Inflammatory macrophage treated with lipopolysaccharide for 1 hour (primary cell): ENCODE measurements at regions not wholly inside any gene's neighbourhood (a gene's known extent, or its start where the extent isn't known, plus 50 kb on each side); places are given as distances from the start of the nearest gene placed in this dataset.

Source experiments
- DNase-seq, 2 donors: peaks; one replicate each; pipeline ENCODE4 v3.0.0-alpha.2; 2020 to 2022

DNA sequence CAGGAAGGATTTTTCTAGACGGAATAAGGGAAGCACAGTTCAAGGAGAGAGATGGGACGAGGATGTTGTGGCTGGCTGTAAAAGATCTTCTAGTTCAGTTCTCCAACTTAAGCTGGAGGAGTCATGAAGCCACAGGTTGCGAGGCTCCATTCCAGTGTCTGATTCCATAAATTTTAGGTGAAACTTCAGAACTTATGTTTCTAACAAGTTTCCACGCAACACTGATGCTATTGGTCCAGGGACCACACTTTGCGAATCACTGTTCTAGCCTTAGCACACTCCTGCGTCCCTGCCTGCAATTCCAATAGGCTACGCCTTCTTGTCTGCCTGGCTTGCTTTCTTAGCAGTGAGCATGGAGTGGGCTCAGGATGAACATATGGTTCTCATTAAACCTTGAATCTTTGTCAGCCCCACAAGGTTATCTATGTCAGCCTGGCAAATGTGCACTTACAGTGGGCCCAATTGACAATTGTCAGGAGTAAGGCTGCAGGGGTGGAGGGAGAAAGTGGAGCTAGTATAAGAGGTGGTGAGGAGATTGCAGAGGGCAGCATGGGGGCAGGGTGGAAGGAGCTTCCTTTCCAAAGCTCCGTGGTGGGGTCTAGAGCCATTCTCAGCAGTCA, 438.1 kb upstream of the ST6GAL2 start:
- no peak for DNase-seq

DNA sequence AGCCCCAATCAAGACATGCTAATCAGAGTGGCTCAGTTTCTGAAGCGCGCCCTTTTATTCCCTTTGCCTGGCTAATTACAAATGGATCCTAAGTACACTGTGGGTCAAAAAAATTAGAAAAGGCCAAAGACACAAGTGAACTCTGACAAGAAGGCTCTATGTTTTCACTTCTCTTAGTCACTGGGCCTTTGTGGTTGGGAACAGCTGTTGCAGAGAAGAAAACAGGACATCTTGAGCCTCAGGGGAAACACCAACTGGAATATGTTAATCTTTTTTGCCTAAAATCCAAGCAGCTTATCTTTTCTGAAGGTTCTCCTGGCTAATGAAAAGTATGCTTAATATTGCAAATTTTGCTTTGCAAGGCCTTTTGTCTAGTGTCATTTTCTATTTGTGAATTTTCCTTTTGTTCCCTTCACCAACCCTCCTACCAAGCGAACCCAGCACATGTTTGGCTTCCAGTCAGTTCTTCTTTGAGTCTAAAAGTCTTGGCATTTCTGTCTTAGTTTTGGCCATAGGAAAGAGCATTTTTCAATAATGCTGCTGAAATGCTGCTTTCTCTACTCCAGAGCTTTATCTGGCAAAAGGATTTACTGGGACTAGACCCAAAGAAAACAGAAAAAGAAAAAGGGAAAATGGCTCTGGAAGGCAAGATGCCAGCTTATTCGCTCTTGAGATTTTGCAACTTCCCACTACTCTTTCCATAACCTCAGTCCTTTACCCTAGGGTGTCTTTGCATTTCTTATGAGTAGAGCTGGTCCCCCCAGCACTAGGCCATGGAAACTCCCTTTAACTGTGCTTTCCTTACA, 440.2 kb upstream of the ST6GAL2 start:
- DNase-seq = no peak

DNA sequence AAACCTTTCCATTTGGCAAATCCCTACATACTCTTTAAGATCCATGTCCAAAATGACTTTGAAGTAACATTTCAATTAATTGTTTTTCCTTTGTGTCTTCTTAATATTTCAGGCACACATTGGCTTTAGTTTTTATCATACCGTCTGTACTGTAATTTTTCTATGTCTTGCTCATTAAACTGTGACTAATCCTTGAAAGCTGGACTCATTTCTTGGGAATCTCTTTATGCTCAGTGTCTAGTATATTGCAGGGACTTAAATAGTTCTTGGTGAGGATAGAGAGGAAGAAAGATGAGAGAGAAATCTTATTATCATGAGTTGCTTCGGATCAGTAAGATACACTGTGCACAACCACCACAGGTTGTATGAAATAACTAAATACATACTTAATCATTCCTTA, 448.3 kb upstream of the ST6GAL2 start:
- DNase-seq = no peak

DNA sequence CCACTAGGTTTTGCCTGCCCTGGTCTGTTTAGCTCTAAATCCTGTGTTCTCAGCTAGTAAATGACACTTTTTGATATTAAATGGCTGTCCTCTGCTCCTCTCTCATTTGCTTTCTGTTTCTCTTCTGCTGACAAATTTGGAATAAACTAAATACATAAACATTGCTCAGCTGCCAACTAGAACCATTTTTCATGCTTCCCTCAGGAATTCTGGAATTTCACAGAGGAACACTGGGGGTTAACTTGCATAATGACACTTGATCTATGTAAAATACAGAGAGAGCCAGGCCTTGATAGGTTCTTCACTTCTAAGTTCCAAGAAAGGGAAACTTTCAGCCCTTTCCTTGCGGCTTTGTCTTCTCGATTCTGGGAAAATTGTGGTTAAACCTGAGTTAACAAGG, 450.6 kb upstream of the ST6GAL2 start:
- no peak for DNase-seq

DNA sequence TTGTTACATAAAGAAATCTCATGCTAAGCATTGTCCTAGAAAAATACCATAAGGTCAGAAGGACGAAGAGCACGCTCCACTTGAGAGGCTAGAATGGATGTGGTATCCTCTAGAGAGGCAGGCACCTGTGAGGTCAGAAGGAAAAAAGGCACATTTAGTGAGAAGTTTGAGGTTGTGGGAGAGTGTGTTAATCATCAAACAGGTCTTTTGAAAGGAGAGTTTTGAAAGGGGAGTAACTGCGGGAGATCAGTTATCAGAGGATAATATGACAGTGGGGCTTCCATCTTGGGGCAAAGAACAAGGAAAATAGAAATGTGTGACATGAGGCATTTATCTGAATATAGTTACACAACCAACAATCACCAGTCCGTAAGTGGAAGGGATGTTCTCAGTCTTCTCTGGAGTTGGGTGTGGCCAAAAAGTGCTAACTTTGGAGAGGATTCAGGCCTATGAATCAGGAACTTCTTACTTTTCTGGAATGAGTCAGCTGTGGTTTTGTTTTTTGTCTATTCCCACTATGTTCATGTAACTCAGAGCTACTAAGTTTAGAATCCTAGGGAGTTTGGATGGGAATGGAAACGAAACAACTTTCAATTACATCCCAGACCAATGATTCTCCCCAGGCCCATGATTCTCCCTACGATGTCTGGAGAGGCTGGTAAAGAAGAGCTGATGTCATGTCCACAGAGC, 451.4 kb upstream of the ST6GAL2 start:
- no peak for DNase-seq

DNA sequence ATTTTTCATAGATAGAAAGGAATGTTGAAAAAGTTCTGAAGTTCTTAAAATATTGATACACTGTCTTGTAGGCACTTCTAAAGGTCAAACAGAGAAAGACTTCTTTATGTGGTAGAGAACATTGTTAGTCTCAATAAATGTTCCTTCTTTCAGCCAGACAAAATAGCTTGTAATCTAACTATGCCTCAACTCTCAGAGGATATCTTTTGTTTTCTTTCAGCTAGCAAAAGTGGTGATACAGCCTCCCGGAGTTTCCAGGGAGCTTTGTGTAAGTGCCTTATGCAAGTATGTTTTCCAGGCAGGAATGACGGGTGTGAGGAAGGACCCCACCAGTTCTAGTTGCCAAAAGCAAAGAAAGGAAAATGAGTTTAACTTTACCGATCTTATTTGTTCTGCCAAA, 452.1 kb upstream of the ST6GAL2 start:
- no peak for DNase-seq

DNA sequence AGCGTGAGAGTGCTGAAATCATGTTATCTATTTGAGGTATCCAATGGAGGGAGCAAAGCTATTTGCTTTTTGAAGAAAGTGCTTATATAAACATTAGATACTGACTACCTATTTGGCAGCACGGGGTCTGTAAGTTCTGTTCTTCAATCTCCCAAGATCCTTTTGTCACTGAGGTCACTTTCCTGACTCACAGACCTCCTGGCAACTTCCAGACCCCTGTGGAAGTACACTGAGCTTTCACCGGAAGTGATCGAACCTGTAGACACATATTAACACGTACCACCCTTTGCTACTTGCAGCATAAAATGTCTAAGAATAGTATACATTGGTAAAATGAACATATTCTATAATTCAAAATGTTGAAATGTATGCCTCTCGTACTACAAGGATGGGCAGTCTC, 452.6 kb upstream of the ST6GAL2 start:
- no peak for DNase-seq

DNA sequence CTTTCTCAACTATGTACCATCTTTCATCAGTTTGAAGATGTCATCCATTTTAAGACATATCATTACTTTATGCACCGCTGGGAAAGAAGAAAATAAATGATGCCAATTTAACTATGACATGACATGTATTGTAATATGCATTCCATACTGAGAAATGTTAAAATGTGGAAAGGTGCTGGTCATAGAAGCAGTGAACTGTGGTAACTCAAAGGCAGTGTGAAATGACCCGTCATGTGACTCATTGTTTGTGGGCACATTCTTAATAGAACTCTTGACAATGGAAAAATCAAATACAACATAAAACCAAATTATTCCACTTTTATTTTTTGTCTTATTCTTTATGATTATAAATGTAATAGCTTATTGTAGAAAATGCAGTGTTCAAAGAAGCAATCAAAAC, 455.0 kb upstream of the ST6GAL2 start:
- DNase-seq = no peak

DNA sequence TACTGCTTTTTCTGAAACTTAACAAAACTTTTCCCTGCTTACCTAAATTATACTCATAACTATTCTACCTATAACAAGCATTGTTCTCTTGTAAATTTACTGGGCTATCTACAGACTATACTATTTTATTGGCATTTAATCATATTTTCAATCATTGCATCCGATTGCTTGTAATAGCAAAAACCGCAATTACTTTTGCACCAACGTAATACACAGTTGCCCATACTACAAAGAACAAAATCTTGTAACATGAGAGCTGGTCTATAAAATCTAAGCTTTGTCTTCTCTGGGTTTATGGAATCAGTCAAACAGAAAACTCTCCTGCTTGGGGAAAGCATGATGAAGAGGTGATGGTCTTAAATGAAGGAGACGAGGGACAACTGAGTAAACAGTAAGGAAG, 463.4 kb upstream of the ST6GAL2 start:
- DNase-seq = no peak

DNA sequence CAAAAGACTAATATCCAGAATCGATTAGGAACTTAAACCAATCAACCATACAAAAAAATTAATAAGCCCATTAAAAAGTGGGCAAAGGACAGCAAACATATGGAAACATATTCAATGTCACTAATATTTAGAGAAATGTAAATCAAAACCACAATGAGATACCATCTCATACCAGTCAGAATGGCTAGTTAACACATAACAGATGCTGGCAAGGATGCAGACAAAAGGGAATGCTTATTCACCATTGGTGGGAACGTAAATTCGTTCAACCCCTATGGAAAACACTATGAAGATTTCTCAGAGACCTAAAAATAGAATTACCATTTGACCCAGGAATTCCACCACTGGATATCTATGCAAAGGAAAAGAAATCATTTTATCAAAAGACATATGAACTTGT, 468.2 kb upstream of the ST6GAL2 start:
- DNase-seq = no peak

DNA sequence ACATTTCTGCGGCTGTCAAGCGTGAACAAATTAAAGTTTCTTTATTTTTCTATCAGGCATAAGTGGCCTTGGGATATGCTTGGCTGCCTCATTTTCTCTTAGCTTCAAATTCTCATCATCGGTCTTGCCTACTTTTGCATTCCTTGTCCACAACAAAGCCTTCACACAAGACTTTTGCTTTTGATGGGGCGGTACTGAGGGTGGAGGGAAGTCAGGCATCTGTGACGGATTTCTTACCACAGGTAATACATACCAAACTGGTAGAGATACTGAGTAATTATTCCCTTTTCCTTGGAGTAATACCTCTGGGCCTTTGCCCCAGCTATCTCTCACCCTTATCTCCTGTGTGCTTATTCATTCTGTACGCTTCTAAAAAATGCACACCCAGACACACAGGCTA, 468.3 kb upstream of the RGPD4 start:
- DNase-seq = no peak

DNA sequence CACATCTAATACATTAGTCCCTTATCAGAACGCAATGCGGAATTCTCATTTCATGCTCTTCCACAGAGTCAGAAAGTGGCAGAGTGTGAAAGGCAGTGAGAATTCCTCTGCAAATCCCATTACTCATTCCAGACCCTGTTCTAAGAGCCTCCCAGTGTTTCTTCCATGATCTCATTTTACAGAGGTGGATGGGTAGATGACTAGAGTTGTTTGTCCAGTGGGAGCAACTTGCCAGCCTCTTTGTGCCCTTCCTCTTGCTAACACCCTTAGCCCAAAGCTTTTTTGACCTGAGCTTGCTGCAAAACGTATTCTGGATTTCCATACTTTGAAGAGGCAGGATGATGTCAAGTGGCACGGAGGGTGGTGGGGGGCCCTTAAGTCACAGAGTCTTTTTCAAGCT, 467.7 kb upstream of the RGPD4 start:
- DNase-seq = no peak

DNA sequence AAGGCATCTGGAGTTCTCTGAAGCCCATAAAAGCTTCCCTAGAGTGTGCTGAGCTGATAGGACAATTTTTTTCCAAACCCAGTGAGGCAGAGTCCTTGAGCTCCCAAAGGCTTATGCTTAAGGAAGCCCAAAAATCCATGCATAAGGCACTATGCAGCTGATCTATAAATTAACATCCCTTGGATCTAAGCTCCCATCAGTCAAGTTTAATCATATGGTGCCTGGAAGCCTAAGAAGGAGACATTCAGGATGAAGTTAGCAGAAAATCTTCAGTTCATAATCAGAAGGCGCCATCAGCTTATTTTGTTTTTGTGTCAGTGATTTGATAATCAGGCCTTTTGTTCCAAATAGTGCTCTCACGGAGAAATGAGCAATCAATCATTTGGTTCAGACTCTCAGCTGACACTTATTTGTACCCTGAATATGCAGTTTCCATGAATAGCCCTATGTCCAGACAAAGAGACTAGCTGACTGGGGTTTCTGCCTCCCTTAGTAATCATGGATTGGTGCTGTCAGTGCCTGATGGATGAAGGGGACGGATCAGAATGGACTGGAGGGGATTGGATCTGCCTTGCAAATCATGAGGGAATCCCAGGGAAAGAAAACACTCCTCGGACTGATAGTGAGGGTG, 464.8 kb upstream of the RGPD4 start:
- no peak for DNase-seq

DNA sequence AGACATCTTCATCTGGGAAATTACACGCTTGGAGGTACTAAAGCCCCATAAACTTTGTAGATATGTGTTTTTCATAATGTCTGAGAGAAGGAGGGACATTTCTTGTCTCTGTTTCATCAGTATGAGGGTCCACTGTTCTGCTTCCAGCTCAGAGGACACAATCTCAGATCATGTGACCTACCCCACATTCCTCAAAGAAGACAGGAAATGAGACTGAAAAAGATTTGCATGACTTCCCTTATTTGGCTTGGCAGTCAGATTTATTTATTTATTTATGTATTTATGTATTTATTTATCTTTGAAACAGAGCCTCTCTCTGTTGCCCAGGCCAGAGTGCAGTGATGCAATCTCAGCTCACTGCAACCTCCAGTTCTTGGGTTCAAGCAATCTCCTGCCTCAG, 463.7 kb upstream of the RGPD4 start:
- DNase-seq = no peak

DNA sequence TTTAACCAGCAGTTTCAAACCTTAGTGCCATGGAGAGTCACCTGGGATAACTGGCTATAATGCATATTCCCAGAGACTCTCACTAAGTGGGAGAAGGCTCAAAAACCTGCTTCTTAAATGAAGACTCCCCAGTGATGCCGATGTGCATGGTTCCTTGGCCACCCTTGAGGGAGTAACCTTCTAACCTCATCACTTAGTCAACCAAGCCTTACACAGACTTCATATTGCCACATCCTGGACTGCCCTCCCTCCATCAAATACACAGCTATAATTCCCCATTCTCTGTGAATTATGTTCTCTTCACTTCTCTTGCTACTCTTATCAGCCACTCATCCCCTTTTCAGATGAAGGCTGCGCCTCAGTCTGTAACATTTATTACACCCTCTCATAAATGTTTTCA, 462.9 kb upstream of the RGPD4 start:
- no peak for DNase-seq

DNA sequence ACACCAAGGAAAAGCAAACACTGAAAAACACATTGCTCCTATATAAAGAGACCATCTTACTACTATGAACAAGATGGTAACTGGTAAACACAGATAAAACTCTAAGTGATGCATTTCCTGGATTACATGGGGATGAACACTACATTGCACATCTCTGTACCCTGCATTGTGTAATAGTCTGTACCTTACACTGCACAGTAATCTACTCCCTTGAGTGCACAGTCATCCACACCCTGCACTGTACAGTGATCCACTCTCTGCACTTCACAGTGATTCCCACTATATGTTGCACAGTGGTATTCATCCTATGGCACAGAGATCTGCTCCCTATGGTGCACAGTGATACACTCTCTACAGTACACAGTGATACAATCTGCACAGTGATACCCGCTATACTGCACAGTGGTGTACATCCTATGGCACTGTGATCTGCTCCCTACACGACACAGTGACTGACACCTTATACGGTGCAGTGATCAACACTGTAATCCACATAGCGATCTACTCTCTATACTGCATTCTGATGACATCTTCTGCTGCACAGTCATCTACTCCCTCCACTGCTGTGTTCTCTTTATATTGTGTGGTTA, 462.2 kb upstream of the RGPD4 start:
- DNase-seq = no peak

DNA sequence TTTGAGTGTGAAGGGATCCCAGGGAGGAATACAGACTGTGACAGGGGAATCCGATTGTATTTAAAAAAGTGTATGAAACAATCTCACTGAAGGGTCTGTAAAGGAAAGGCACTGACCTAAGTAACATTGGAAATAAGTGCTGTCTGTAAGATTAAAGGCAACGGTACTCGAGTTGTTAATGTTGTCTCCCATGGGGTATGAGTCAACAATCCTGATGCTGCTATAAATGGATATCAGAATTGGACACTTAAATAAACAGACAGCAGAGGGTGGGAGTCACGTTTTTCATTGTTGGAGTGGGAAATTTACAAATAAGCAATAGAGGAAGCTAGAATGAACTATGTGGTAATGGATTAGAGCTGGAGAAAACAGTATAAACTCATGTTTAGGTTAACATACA, 452.4 kb upstream of the RGPD4 start:
- DNase-seq = no peak

DNA sequence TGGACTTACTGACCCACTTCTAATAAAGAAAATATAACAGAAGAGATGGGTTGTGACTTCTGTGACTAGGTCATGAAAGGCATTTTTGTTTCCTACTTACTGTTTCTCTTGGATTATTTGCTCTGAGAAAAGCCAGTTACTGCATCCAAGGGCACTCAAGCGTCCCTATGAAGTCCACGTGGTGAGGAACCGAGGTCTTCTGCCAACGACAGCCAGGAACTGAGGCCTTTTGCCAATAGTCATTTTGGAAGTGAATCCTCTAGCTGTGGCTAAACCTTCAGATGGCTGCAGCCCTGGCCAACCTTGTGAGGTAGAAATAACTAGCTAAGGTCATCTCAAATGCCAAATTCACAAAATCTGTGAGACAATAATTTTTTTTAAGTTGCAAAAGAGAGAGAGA, 449.8 kb upstream of the RGPD4 start:
- DNase-seq = no peak

DNA sequence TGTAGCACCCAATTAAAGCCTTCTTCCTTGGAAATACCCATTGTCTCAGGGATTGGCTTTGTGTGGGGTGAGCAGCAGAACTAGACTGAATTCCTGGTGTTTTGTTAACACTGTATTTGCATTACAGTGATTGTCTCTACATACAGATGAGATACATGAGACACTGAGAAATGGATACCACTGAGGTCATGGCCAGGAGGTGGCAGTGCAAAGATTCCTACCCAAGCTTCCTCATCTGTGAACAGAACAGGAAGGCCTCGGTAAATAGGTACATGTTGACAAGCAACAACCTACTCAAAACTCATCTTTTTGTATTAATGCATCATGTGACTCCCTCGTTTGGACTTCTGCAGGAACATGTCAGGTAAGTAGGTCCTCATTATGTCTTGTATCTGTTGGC, 445.8 kb upstream of the RGPD4 start:
- no peak for DNase-seq

DNA sequence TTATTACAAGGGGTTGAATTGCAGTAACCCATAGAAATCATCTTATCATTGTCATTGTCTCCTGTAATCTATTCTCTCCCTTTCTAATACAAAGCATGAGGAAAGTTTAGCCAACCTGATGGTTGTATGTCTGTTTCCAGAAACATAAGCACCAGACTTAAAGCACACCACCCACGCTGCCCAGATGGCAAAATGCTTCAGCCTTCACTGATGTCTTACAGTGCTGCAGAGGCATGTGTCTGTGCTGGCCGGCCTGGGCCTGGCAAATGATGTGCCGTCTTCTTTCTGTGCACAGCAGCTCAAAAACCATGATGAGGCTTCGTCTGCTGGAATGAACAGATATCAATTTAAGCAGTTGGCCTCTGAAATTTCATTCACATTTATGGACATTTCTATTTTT, 443.0 kb upstream of the RGPD4 start:
- DNase-seq = no peak

DNA sequence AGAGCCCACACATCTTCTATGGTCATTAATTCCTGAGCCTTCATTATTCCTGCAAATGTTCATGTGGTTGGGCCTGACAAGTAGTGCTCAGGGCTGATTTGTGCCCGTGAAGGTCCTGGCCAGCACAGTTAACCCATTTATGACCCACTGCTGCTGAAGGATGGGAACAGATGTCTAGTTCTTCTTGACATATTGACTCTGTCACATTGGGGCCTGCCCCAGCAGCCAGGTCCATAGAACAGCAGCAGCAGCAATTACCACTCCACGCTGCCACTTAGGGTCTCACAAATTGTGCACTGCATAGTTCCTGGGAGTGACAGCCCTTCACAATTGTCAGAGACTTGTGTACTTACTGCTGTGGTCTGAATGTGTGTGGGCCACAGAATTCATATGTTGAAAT, 442.3 kb upstream of the RGPD4 start:
- no peak for DNase-seq

DNA sequence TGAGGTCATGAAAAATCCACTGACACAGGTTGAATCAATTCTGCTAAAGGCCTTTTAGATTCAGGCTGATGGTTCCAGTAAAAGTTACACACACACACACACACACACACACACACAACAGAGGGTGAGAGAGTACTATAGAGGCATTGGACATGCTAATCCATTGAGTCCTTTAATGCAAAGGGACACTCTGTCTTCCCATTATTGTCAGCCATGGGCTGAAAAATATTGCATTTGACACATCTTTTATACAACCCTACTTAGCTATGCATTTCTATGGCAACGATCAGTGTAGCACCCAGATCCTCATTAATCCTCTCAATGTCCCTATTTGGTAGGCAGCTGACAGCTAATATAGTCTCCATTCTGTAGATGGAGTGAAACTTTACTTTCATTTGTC, 440.8 kb upstream of the RGPD4 start:
- no peak for DNase-seq

DNA sequence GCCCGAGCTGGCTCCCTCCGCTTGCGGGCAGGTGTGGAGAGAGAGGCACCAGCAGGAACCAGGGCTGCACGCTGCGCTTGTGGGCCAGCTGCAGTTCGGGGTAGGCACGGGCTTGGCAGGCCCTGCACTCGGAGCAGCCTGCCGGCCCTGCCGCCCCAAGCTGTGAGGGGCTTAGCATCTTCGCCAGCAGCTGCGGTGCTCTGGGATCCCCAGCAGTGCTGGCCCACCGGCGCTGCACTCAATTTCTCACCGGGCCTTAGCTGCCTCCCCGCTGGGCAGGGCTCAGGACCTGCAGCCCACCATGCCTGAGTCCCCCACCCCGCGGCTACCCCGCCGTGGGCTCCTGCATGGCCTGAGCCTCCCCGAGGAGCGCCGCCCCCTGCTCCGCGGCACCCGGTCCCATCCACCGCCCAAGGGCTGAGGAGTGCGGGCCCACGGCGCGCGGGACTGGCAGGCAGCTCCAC, 434.4 kb upstream of the RGPD4 start:
- DNase-seq = no peak
